DND-41 (cell line): ENCODE measurements at regions not wholly inside any gene's neighbourhood (a gene's known extent, or its start where the extent isn't known, plus 50 kb on each side); places are given as distances from the start of the nearest gene placed in this dataset.

Experiments used
- ATAC-seq: fragments of 200-7000 bp; cut with Tn5 transposase; 3 replicates; pipeline ENCODE4 v1.9.1; 2021; ENCODE audit warnings: low read depth; ENCODE audit not compliant: insufficient read depth
- DNase-seq: peaks from one replicate; pipeline ENCODE4 v3.0.0-alpha.2; 2020
- H2AFZ ChIP-seq: 2 replicates; pipeline ENCODE4 v1.6.0; 2012; ENCODE audit warnings: low read depth, low read length
- H3K27ac ChIP-seq: 2 replicates; pipeline ENCODE4 v1.5.1; 2012; ENCODE audit warnings: low read length, inconsistent platforms
- H3K27me3 ChIP-seq: fragments of 200-600 bp; sonication (generic); 2 replicates; pipeline ENCODE4 v1.6.0; 2012; ENCODE audit warnings: low read length, mild to moderate bottlenecking, inconsistent platforms; ENCODE audit not compliant: insufficient read depth, poor library complexity
- H3K36me3 ChIP-seq: 2 replicates; pipeline ENCODE4 v1.5.1; 2012; ENCODE audit warnings: low read length, inconsistent platforms; ENCODE audit not compliant: insufficient read depth
- H3K4me1 ChIP-seq: 2 replicates; pipeline ENCODE4 v1.5.1; 2012; ENCODE audit warnings: mild to moderate bottlenecking, low read length; ENCODE audit not compliant: insufficient read depth
- H3K4me2 ChIP-seq: 2 replicates; pipeline ENCODE4 v1.6.0; 2012; ENCODE audit warnings: mild to moderate bottlenecking, moderate library complexity, low read length, inconsistent platforms; ENCODE audit not compliant: insufficient read depth
- H3K4me3 ChIP-seq, 2 experiments: fragments of 200-600 bp in 1 of 2; shearing (Covaris generic) in 1 of 2; 2 replicates each; pipeline ENCODE4 v1.5.1; 2012 to 2016; ENCODE audit warnings: inconsistent platforms in 2 of 2, low read length in 2 of 2, mild to moderate bottlenecking in 2 of 2, low read depth in 1 of 2, moderate library complexity in 1 of 2
- H3K79me2 ChIP-seq: 2 replicates; pipeline ENCODE4 v1.6.0; 2012; ENCODE audit warnings: low read length, inconsistent platforms; ENCODE audit not compliant: insufficient read depth
- H3K9ac ChIP-seq: 2 replicates; pipeline ENCODE4 v1.6.0; 2012; ENCODE audit warnings: low read depth, mild to moderate bottlenecking, inconsistent platforms, low read length, moderate library complexity
- H3K9me3 ChIP-seq: 2 replicates; pipeline ENCODE4 v1.5.1; 2012; ENCODE audit warnings: low read length, moderate library complexity, mild to moderate bottlenecking, inconsistent platforms; ENCODE audit not compliant: insufficient read depth, severe bottlenecking
- H4K20me1 ChIP-seq: 2 replicates; pipeline ENCODE4 v1.6.0; 2012; ENCODE audit warnings: low read length; ENCODE audit not compliant: insufficient read depth
- CTCF ChIP-seq: IDR thresholded peaks from 2 replicates; pipeline ENCODE4 v1.5.1; 2012; ENCODE audit warnings: borderline replicate concordance, low read length, moderate library complexity, mild to moderate bottlenecking; ENCODE audit not compliant: poor library complexity, severe bottlenecking; ENCODE audit errors: extremely low read depth
- EZH2 ChIP-seq: IDR thresholded peaks from 3 replicates; pipeline ENCODE4 v1.6.1; 2012; ENCODE audit warnings: borderline replicate concordance, low read depth, mild to moderate bottlenecking, moderate library complexity, low read length, inconsistent platforms; ENCODE audit not compliant: severe bottlenecking

DNA sequence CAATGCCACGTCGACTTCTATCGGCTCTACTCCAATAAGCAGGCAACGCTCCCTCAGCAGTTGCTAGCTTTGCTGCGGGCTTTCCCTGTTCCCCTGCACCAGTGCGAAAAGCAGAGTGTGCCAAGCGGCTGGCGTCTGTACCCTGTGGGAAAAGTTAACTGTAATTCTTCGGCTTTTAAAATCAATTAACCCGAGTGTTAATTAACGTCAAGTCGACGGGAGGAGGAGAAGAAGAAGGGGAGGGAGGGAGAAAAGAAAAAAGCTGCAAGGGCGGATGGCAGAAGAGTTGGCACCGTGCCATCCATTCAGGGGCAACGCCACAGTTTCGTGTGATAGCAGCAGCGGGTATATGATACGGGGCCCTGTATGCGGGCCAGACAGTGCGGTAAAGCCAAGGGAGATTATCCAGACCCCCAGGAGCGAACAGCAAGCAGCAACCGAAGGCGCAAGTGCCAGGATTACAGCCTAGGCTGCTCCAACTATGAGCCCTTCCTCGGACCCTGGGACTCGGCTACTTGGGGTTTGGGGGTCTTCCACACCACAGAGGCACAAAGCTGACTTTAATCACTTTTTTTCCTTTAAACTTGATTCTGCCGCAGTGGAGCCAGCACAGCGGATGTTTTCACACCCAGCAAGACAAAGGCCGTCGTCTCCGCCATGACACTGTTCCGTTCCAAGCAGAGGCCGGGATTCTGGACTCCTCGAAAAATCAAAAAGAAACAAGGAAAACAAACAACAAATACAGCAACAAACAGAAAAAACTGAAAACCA is 253.8 kb upstream of the PMFBP1 start:
- H3K4me2 ChIP-seq, result no peak overlapping the region
- H3K27ac ChIP-seq, result no peak overlapping the region
- TF ChIP-seq EZH2, result no peak
- H3K4me1 ChIP-seq, result no peaks in the 10 kb centered on the region
- H3K4me3 ChIP-seq, result no peak overlapping the region
- DNase-seq, result no peak
- no peak for ATAC-seq
- no peaks in the 10 kb centered on the region for H3K27me3 ChIP-seq
- H3K79me2 ChIP-seq, result no peaks in the 10 kb centered on the region
- H3K9ac ChIP-seq, result no peak overlapping the region
- no peaks in the 10 kb centered on the region for H4K20me1 ChIP-seq
- peaks cover 25% of the 10 kb centered on the region for H3K36me3 ChIP-seq
- peaks cover 9% of the 10 kb centered on the region for H3K9me3 ChIP-seq
- no peak overlapping the region for H2AFZ ChIP-seq

- no peak overlapping the region for H3K9ac ChIP-seq
- no peaks in the 10 kb centered on the region for H3K27me3 ChIP-seq
- no peaks in the 10 kb centered on the region for H3K4me1 ChIP-seq
- no peak for ATAC-seq
- H3K4me2 ChIP-seq, result no peak overlapping the region
- peaks cover 25% of the 10 kb centered on the region for H3K36me3 ChIP-seq
- no peaks in the 10 kb centered on the region for H3K79me2 ChIP-seq
- H3K4me3 ChIP-seq, result no peak overlapping the region
- no peak overlapping the region for H2AFZ ChIP-seq
- no peaks in the 10 kb centered on the region for H4K20me1 ChIP-seq
- no peak for DNase-seq
- TF ChIP-seq CTCF (no peak), EZH2 (no peak)
- H3K27ac ChIP-seq, result no peak overlapping the region
- H3K9me3 ChIP-seq, result peaks cover 12% of the 10 kb centered on the region
Observed at GRCh38 chr16:72424757-72425156, 252.8 kb upstream of the PMFBP1 start.

DNA sequence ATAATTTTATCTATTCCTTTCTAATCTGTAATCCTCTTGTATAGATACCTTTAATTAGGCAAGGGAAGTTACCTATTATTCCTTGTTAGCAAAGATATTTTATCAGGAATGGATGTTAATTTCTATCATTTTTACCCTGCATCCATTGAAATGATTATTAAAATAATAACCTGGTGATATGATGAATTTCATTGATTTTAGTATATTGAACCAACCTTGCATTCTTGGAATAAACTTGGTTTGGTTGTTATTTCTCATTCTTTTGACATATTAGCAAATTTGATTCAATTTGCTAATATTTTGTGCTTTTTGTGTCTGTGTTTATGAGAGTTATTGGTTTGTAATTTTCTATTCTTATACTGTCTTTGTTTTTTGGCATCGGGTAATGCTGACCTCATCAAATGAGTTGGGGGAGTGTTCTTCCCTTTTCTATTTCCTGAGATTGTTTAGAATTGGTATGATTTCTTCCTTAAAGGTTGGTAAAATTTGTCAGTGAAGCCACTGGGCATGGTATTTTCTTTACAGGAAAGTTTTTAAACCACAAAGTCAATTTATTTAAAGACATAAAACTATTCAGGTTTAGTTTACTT is 250.4 kb upstream of the PMFBP1 start:
- ATAC-seq (no peak), DNase-seq (no peak)
- H4K20me1 ChIP-seq, result no peaks in the 10 kb centered on the region
- no peak overlapping the region for H3K27ac ChIP-seq
- no peak for TF ChIP-seq EZH2
- TF ChIP-seq CTCF, result no peak
- peaks cover 25% of the 10 kb centered on the region for H3K36me3 ChIP-seq
- H3K79me2 ChIP-seq, result no peaks in the 10 kb centered on the region
- no peak overlapping the region for H3K9ac ChIP-seq
- no peak overlapping the region for H2AFZ ChIP-seq
- no peaks in the 10 kb centered on the region for H3K4me1 ChIP-seq
- H3K4me2 ChIP-seq, result no peak overlapping the region
- no peak overlapping the region for H3K4me3 ChIP-seq
- no peaks in the 10 kb centered on the region for H3K27me3 ChIP-seq
- peaks cover 12% of the 10 kb centered on the region for H3K9me3 ChIP-seq

DNA sequence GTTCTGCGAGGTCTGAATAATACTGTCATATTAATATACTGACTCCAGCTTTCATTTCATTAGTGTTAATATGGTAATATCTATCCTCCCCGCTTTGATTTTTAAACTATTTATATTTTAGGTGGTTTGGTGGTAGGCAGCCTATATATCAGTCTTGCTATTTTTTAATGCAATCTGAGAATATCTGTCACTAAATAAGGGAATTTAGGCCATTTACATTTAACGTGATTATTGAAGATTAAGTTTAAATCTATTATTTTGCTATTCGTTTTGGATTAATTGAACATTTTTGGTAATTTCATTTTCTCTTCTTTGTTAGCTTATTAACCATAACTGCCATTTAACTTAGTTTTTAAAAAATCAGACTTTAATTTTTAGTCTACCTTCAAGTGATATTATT is 247.7 kb upstream of the PMFBP1 start:
- no peaks in the 10 kb centered on the region for H4K20me1 ChIP-seq
- H2AFZ ChIP-seq, result no peak overlapping the region
- no peak overlapping the region for H3K27ac ChIP-seq
- H3K27me3 ChIP-seq, result no peaks in the 10 kb centered on the region
- no peaks in the 10 kb centered on the region for H3K4me1 ChIP-seq
- ATAC-seq, result no peak
- H3K79me2 ChIP-seq, result no peaks in the 10 kb centered on the region
- TF ChIP-seq EZH2 (no peak), CTCF (no peak)
- no peak for DNase-seq
- no peak overlapping the region for H3K9ac ChIP-seq
- H3K9me3 ChIP-seq, result peaks cover 12% of the 10 kb centered on the region
- H3K4me2 ChIP-seq, result no peak overlapping the region
- H3K36me3 ChIP-seq, result peaks cover 11% of the 10 kb centered on the region; the same call in 1 of the 2 replicates
- H3K4me3 ChIP-seq, result no peak overlapping the region
